Activated CD8-positive, alpha-beta memory T cell treated with anti-CD3 and anti-CD28 coated beads, Interleukin-2, amount 50 U/mL, for 4 hours (primary cell): ENCODE measurements at regions not wholly inside any gene's neighbourhood (a gene's known extent, or its start where the extent isn't known, plus 50 kb on each side); places are given as distances from the start of the nearest gene placed in this dataset.
"Not testable (repeated sequence)": the region's sequence is repeated elsewhere in the genome, so short reads cannot be mapped to it uniquely, and the experiment has no call there.

Experiments
- DNase-seq: peaks from one replicate; pipeline ENCODE4 v3.0.0-alpha.2; 2020

DNA sequence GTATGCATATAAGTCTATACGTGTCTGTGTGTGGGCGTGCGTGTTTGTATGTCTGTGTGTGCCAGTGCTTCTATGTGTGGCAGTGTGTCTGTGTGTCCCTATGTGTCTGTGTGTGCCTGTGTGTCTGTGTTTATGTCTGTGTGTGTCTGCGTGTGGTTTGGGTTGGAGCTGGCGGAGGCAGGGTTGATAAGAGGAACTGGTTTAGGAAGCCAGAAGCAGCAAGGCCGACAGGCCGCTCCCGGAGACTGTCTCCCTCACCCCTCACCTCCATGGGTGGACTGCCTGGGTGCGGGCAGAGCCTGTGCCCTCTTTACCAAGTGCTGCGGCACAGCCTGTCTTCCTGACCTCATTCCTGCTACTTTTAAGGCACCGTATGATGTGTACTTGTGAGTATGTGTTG, 327.1 kb upstream of the B3GAT1 start:
- DNase-seq, result no peak

- no peak for DNase-seq
These were observed 326.5 kb upstream of the B3GAT1 start for GRCh38 chr11:134738581-134738980.

DNA sequence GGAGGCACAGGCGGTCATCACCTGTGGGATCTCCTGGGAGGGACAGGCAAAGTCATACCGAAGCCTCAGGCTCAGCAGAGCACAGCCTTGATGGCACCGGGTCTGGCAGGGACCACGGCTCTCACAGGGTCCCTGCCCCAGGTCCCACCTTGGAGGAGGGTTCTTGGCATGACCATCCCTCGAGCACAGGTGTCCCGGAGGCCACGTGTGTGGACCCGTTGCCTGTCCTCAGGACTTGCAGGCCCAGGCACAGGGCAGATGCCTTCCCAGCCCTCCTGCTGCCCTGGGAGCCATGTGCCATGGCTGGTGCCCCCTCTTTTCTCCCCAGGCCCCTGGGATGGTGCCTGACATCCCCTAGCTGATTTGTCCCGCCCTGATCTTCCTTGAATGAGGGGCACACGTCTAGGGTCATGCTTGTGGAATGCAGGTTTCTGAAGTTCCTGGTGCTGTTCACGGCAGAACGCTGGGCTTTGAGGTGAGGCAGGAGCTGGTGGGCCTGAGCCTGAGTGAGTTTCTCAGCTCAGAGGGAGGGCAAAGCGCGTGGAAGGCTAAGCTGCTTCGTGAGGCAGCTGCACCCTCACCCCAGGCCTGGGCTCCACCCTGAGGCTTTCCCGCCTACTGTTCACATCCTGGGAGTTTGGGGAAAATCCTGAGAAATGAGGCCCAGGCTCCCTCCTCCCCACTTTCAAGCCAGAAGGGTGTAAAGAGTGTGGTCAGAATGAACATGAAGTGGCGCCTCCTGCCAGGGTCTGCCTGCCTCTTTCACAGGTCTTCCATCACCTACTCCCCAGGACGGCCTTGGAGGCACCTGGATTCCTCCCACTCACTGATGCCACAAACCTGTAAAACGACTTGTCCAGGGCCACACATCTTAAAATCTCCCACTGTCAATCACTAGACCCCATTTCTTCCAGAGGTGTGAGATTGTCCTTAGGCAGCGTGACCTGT, 325.8 kb upstream of the B3GAT1 start:
- no peak for DNase-seq

DNA sequence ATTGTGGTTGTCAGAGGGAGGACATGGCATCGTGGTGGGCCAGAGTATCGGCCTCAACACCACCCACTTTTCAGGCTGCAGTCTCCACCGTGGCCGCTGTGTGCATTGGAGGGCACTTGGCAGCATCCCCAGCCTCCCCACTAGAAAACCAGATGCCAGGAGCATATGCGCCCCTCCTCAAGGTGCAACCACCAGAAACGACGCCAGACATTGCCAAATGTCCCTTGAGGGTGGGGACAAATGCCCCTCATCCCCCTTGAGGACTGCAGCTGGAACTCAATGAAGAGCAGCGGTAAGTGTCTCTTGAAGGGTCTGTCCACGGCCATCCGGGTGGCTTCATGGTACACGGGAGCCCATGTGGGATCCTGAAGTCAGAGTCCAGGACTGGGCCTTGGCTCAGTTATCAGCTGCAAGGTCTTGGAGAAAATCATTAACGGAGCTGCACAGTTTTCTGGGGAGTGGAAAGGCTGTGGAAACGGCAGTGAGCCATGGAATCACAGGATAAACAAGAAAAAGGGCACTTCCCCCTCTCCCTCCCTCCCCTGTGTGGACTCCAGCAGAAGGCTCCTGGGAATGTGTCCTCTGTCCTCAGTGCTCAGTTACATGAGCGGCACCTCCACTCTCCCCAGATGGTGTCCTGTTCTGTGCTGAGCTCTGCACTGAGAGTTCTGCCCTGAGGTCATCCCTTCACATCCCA, 324.4 kb upstream of the B3GAT1 start:
- no peak for DNase-seq

DNA sequence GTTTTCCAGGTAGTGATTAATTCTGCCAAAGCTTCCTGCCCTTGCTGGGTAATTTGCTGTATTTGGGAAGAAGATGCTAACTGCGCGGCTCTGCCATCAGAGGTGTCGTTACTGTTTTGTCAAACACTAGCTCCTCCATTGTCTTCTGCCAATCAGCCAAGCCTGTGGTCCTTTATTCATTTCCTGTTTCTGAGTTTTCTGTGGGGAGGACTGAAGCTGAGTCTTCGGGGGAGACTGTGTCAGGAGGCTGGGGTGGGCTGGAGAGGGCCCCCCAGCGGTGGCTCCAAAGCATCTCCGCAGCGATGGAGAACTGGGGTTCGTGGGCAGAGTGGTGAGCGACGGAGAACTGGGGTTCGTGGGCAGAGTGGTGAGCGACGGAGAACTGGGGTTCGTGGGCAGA, 322.9 kb upstream of the B3GAT1 start:
- no peak for DNase-seq

DNA sequence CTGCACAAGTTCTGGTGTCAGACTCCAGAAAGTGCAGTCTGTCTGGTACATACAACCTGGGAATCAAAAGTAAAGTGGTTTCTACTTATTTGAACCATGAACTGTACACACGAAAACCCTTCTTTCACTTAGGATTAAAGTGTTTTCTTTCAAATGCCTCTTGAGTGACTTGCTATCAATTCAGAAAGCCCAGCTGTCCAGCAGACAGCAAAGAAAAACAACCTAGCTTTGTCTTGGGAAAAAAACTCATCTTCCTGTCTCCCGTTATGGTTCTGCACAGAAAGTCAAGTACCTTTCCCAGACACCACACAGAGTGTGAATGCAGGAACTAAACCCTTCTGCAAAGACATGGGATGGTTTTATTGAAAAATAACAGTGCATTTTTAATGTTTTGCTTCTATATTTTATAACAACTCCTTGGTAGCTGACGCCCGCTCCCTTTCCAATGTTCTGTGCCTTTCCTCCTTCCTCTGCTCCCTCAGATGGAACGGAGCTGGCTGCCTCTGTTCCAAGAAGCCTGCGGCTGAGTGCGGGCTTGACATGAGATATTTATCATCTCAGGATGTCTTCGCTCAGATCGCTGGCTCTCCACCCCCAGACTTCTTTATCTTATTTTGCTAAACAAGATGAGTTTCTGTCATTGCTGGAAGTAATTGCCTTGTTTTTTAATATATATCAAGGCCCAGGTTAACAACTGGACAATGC, 322.3 kb upstream of the B3GAT1 start:
- no peak for DNase-seq

- no peak for DNase-seq
These were observed 321.6 kb upstream of the B3GAT1 start for GRCh38 chr11:134733646-134734045.

DNA sequence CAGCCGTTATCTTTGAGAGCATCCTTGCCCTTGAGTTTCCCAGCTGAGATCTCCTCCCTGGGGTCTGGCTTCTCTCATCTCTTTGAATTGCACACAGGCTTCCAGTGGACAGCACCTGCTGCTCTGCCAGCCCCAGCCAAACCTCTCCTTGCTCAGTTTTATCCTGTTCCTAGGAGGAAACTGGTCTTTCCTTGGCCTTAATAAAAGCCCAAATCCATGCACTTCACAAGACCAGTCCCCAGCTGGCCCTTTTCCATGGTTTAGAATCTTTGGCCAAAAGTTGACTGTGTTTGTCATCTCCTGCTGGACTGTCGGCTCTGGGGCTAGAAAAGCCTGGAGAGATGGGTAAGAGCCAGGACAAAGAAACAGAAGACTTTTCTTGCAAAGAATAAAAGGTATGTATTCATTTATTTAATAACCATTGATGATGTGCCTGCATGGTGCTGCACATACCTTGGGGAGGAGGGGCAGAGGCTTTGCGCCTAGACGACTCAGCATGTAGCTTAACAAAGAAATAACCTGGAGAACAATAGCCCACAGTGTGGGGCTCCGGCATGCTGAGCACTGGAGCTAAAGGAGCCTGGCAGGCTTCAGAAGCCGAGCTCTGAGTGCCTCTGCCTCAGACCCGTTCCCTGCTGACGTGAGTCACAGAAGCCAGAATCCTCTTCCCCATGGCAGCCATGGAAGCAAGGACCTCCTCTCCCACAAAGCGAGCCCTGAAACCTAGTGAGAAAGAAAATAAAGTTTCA, 319.3 kb upstream of the B3GAT1 start:
- no peak for DNase-seq

DNA sequence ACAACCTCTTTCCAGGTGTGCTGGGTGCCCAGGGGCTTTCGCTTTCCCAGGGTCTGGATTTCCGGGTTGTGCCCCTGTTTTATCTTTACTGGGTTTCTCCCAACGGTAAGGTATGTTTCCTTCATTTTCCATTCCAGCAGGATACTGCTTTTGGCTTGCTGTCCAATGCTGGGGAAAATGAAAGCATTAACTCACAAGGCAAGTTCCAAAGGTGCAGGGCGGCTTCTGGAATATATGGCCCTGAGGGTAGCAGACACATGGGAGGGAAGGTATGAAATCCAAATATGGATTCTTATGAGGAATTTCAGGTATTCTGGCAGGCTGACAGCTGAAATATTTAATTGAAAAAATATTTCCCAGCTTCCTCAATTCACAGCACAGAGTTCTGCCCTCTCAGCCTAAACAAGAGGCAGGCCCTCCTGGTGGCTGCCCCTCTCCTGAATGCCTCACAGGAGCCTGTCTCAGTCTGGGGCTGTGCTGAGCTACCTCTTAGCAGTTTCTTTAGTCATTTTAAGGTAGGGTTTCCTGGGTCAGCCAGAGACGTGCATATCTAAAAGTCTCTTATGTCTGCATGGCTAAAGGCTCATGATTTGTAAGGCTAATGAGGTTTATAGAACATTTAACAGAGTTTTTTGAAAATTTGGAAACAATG, 318.6 kb upstream of the B3GAT1 start:
- no peak for DNase-seq

DNA sequence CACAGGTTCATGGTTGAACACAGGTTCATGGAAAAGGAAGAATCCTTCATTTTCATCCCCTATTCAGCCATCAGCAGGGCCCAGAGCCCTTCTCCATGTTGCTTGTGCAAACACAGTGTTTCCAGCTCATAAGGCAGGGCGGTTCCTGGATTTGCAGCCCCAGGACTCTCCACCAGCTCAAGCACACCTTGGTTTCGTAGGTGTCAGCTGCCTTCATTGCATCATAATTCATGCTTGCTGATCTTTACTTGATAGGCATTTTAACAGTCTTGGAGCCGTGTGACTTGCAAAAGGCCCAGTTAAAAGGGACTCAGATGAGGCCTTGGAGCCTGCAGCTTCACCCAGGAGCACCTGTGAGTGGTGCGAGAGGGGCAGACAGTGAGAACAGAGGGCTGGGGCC, 318.1 kb upstream of the B3GAT1 start:
- DNase-seq, result no peak

DNA sequence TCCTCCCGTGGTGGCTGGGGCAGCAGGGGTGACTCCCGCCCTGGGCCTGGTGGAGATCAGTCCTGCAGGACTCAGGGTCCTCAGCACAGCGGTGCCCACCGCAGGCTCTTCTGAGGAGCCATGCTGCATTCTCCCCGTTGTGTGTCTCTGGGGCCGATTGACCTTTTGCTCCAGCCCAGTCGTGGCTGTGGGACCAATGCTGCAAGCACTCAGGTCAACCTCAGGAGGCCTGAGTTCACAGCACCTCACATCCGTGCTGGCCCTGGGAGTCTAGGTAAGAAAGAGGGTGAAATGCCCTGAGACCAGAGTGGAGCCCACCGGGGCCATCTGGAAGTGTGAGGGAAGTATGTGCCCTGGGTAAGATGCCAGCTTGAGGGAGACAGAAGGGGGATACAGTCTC, 316.1 kb upstream of the B3GAT1 start:
- DNase-seq, result no peak

DNA sequence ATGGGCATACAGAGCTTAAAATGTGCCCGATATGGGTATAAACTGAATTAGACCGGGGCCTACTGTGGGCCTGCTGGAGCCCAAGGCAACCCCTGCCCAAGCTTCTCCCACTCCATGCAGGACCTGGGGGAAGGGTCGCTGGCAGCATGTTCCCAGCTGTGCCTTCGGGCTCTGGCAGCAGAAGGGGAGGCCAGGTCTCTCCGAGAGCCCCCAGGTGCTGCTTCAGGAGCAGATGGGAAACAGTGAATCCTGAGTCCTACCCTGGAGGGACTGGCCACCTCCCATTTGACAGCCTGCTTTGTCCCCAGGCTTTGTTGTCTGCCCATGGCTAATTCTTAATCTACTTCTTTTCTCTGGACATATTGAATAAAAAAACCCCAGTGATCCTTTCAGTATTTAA, 315.6 kb upstream of the B3GAT1 start:
- no peak for DNase-seq

- DNase-seq, result no peak
These were observed 315.2 kb upstream of the B3GAT1 start for GRCh38 chr11:134727204-134727603.

GRCh38 chr11:134725716-134726639, 313.9 kb upstream of the B3GAT1 start:
- DNase-seq, result no peak

DNA sequence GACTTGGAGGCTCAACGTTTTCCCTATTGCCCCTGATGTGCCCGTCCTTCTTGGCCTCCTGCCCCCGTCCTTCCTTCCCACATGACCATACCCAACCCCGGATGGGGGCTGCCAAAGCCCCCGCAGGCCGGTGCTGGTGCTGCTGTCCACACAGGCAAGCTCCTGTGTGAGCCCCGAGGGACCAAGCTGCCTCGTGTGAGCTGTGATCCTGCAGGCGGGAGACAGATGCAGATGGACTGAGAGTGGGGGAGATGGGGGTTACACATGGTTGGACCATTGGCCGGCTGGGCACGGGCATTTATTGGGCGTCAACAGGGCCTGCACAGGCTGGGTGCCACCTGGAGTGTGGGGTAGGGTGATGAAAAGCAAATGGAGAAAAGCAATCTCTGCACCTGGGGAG, 313.2 kb upstream of the B3GAT1 start:
- DNase-seq, result no peak

GRCh38 chr11:134724779-134725140, 312.7 kb upstream of the B3GAT1 start:
- DNase-seq, result no peak

GRCh38 chr11:134724106-134724778, 312.2 kb upstream of the B3GAT1 start:
- DNase-seq, result no peak

GRCh38 chr11:134720691-134721070, 308.6 kb upstream of the B3GAT1 start:
- not testable (repeated sequence) for DNase-seq

- DNase-seq, result not testable (repeated sequence)
These were observed 308.1 kb upstream of the B3GAT1 start for GRCh38 chr11:134719940-134720690.

- no peak for DNase-seq
These were observed 307.4 kb upstream of the B3GAT1 start for GRCh38 chr11:134719397-134719796.
